Adipocyte (in vitro differentiated cells): ENCODE measurements at regions not wholly inside any gene's neighbourhood (a gene's known extent, or its start where the extent isn't known, plus 50 kb on each side); places are given as distances from the start of the nearest gene placed in this dataset.
A peak's percentile ranks its signal among the peaks of the same experiment; 100 is the strongest.
"Not testable (repeated sequence)": the region's sequence is repeated elsewhere in the genome, so short reads cannot be mapped to it uniquely, and the experiment has no call there.

ENCODE experiments used
- DNase-seq: peaks from one replicate; pipeline ENCODE4 v3.0.0-alpha.2; 2015; ENCODE audit warnings: low read depth
- H3K27me3 ChIP-seq: replicated peaks from 2 replicates; pipeline ENCODE4 v1.7.0; 2013; ENCODE audit warnings: mild to moderate bottlenecking, low read length, moderate library complexity; ENCODE audit not compliant: control insufficient read depth, insufficient read depth
- H3K36me3 ChIP-seq: 2 replicates; pipeline ENCODE4 v1.7.0; 2013; ENCODE audit warnings: low read length, mild to moderate bottlenecking, moderate library complexity; ENCODE audit not compliant: control insufficient read depth, insufficient read depth, severe bottlenecking
- H3K4me1 ChIP-seq: 2 replicates; pipeline ENCODE4 v1.7.0; 2013; ENCODE audit warnings: mild to moderate bottlenecking, low read length, moderate library complexity; ENCODE audit not compliant: control insufficient read depth, insufficient read depth
- H3K4me3 ChIP-seq: 2 replicates; pipeline ENCODE4 v1.7.0; 2013; ENCODE audit warnings: mild to moderate bottlenecking, low read length, moderate library complexity
- H3K9ac ChIP-seq: 2 replicates; pipeline ENCODE4 v1.7.0; 2013; ENCODE audit warnings: mild to moderate bottlenecking, low read length, moderate library complexity
- H3K9me3 ChIP-seq: 2 replicates; pipeline ENCODE4 v1.7.0; 2013; ENCODE audit warnings: mild to moderate bottlenecking, low read length, moderate library complexity; ENCODE audit not compliant: control insufficient read depth

DNA sequence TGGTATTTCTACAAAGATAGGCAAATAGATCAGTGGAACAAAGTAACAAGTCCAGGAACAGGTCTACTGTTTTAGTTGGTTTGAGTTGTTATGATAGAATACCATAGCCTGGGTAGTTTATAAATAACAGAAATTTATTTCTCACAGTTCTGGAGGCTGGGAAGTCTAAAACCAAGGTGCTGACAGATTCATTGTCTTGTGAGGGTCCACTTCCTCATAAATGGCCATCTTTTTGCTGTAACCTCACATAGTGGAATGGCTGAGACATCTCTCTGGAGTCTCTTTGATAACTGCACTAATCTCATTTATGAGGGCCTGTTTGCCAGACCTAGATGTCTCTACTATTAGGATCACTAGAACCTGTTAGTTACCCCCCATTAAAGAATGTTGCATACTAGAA, 152.3 kb upstream of the MYRIP start:
- H3K27me3 ChIP-seq = no peaks in the 10 kb centered on the region
- H3K9ac ChIP-seq = no peak overlapping the region
- H3K36me3 ChIP-seq = no peaks in the 10 kb centered on the region
- DNase-seq = no peak
- H3K9me3 ChIP-seq = no peaks in the 10 kb centered on the region
- no peak overlapping the region for H3K4me3 ChIP-seq
- H3K4me1 ChIP-seq = no peaks in the 10 kb centered on the region

DNA sequence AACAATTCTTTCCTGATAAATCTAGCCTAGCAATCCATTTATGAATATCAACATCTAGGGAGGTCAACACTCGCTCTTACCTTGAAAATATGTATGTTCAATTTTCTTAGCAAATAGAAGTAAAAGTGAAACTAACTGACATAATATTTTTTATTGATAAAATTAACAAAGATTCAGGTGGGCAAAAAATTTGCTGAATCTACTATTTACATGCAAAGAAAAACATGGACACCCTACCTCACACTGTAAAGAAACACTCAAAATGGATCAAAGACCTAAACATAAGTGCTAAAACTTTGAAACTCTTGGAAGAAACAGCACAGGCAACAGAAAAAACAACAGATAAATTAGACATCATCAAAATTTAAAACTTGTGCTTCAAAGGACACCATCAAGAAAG, 151.6 kb upstream of the MYRIP start:
- no peaks in the 10 kb centered on the region for H3K4me1 ChIP-seq
- H3K27me3 ChIP-seq = no peaks in the 10 kb centered on the region
- DNase-seq = no peak
- H3K4me3 ChIP-seq = no peak overlapping the region
- H3K9ac ChIP-seq = no peak overlapping the region
- H3K9me3 ChIP-seq = no peaks in the 10 kb centered on the region
- no peaks in the 10 kb centered on the region for H3K36me3 ChIP-seq

DNA sequence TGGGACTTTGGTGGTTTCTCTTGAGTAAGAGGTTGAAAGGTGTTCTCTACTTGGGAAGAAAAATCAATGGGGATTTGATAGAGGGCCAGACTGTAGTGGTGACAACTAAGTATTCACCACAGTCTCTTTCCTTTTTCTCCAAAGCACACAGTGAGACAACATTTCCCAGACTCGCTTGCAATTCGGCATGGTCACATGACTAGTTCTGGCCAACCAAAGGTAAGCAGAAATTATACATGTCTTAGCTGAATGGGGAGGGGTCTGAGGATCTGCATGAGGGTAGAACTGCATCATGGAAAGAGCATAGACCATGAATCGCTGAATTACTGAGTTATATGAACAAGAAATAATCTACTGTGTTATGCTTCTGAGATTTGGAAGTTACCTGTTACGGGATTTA, 144.5 kb upstream of the MYRIP start:
- no peaks in the 10 kb centered on the region for H3K4me1 ChIP-seq
- H3K4me3 ChIP-seq = no peak overlapping the region
- H3K36me3 ChIP-seq = no peaks in the 10 kb centered on the region
- H3K9me3 ChIP-seq = no peaks in the 10 kb centered on the region
- H3K9ac ChIP-seq = no peak overlapping the region
- no peak for DNase-seq
- H3K27me3 ChIP-seq = no peaks in the 10 kb centered on the region

DNA sequence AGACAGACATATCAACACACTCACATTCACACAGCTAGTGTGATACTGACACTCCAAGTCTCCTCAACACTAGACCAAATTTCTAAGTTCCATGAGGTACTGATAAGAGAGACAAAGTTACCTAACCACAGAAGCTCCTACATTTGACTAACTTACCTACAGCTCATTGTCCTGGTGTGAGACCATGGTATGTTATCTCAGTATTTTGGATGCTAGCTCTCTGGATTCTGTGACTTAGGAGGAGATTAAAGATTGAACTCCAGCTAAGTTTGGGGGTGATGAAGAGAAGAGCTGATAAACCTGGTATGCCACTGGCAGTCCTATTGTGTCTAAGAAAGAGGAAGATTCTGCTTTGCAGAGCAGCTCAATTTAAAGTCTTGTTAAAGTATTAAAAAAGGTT, 144.0 kb upstream of the MYRIP start:
- Histone ChIP-seq H3K4me3 (no peak overlapping the region), H3K4me1 (no peaks in the 10 kb centered on the region), H3K36me3 (no peaks in the 10 kb centered on the region), H3K27me3 (no peaks in the 10 kb centered on the region), H3K9me3 (no peaks in the 10 kb centered on the region), H3K9ac (no peak overlapping the region)
- DNase-seq = no peak

DNA sequence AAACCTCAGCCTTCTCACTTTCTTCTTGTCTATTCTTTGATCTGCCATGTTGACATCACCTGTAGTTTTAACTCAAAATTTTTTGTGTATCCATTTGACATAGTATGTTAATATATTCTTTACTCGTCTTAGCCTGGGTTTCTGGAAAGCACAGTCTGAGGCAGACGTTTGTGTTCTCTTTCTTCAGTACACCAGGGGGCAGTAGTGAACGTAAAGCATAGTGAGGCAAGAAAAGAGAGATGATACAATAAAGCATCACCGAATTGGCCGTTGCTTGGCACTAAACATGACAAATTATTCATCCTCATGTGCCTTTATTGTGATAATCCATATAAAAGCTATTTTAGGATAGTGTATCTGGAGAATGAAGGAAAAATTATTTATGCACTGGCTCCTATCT, 141.0 kb upstream of the MYRIP start:
- no peak overlapping the region for H3K4me3 ChIP-seq
- DNase-seq = peak; percentile 81
- H3K9ac ChIP-seq = no peak overlapping the region

DNA sequence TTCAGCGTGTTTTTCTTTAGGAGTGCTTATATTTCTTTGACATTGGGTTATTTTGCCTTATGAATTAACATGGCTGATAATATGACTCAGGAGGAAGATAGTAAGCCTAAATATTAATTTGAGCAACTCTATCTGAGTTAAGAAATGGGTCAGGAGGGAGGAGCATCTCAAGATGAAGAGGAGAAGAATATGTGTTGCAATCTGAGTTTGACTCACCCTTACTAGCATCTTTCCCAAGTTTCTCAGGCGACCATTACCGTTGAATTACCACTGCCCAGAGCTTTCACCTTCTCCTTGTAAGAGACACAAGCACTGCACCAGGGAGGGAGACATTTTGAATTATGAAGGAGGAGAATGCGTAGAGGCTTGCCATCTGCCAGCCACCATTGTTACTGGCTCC, 138.3 kb upstream of the MYRIP start:
- peak; percentile 57 for DNase-seq
- Histone ChIP-seq H3K4me1 (no peaks in the 10 kb centered on the region), H3K9me3 (no peaks in the 10 kb centered on the region), H3K36me3 (no peaks in the 10 kb centered on the region), H3K9ac (no peak overlapping the region), H3K4me3 (no peak overlapping the region), H3K27me3 (no peaks in the 10 kb centered on the region)

More for the DNA sequence above, 141.0 kb upstream of the MYRIP start:
- H3K4me1 ChIP-seq = no peaks in the 10 kb centered on the region
- no peaks in the 10 kb centered on the region for H3K27me3 ChIP-seq
- no peaks in the 10 kb centered on the region for H3K9me3 ChIP-seq
- H3K36me3 ChIP-seq = no peaks in the 10 kb centered on the region

DNA sequence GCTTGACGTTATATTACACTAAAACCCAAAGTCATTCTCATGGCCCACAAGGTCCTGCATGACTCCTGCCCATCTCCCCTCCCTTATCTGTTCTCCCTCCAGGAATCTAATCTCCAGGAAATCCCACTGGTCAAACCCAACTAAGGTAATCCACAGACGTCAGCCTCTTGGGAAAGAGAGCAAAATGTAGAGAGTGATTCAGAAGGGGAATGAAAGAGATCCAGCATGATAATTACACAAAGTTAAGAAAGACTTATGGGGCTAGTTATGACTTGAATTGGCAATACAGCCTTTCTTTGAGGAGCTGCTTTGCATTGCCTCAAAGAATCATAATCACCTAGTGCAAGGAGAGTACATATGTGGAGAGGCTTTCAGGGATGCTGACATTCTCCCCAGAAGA, 137.8 kb upstream of the MYRIP start:
- Histone ChIP-seq H3K27me3 (no peaks in the 10 kb centered on the region), H3K4me1 (no peaks in the 10 kb centered on the region), H3K9ac (no peak overlapping the region), H3K36me3 (no peaks in the 10 kb centered on the region), H3K4me3 (no peak overlapping the region), H3K9me3 (no peaks in the 10 kb centered on the region)
- no peak for DNase-seq

DNA sequence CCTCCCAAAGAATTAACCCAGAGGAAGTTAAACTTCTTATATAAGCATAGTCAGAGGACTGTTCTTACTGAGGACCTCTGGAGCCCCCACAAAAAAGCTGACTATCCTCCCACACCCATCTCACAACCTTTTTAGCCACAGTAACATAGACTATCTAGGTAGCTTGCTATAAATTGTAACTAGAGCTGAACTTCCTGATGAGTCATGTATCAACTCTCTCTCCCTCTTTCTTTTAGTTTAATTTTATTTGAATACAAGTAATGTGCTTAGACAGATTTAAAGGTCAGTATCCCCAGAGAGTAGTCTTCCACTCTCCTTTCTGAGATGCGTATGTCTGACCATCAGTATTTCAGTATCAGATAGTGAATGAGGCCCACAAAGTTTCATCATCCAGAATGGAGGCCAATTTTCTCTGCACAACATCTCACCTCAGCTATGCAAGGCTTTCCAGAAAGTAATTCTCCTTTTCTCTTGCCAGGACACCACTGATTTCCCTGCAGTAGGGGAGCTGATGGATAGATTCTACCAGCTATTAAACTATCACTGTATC, 104.0 kb upstream of the MYRIP start:
- Histone ChIP-seq H3K4me3 (no peak overlapping the region), H3K9ac (no peak overlapping the region), H3K4me1 (peaks cover 6% of the 10 kb centered on the region), H3K36me3 (no peaks in the 10 kb centered on the region), H3K9me3 (no peaks in the 10 kb centered on the region), H3K27me3 (no peaks in the 10 kb centered on the region)
- DNase-seq = peak; percentile 77

DNA sequence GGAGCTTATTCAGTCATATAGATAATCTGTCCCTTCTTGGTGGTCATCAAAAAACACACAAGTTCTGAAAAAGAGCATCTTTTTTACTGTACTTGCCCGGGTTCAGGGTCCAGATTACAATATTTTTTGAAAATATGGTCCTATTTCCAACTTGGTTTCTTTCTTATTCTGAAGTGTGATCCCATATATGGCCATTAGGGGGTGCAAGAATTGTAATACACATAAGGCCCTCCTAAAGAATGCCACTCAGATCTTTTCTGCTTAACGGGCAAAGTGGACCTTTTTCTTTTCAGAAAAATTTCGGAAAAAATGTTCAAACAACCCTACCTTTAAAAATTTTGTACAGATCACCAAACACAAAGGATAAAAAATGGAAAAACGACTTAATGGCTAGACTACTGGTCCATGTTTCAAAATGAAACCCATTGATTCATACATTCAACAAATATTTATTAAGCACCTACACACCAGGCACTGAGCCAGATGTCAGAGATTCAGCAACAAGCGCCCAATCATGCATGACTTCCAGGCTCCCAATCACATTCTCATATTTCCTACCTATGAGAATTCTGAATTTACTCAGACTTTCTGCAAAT, 102.0 kb upstream of the MYRIP start:
- H3K27me3 ChIP-seq = no peaks in the 10 kb centered on the region
- DNase-seq = peak; percentile 80
- H3K4me3 ChIP-seq = no peak overlapping the region
- no peak overlapping the region for H3K9ac ChIP-seq
- H3K36me3 ChIP-seq = no peaks in the 10 kb centered on the region
- H3K4me1 ChIP-seq = peaks cover 6% of the 10 kb centered on the region
- H3K9me3 ChIP-seq = no peaks in the 10 kb centered on the region

DNA sequence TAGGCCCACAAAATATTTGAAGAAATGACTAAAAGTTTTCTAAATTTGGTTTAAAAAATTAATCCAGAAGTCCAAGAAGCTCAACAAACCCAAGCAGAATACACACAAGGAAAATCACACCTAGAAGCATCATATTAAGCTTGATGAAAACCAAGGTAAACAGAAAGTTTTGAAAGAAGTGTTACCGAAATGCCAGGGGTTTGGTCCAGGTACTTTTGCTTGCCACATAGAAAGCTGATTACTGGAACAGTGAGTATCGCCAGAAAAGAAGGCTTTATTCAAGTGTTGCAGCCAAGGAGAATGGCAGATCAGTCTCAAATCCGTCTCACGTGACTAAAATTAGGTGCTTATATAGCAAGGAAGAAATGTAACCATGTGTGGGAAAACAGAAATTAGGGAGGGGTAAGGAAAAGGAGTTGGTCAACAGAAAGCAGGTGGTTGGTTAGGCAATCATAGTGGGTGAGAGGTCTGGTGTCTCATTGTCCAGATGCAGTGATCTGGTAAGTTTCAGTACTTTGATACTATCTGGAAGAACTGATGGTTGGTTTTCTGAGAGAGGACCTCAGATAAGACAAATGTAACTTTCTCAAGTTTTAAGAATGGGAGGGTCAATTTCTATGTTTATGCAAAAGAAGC, 96.9 kb upstream of the MYRIP start:
- Histone ChIP-seq H3K27me3 (no peaks in the 10 kb centered on the region), H3K9ac (no peak overlapping the region), H3K36me3 (no peaks in the 10 kb centered on the region), H3K9me3 (no peaks in the 10 kb centered on the region), H3K4me1 (no peaks in the 10 kb centered on the region), H3K4me3 (no peak overlapping the region)
- no peak for DNase-seq

DNA sequence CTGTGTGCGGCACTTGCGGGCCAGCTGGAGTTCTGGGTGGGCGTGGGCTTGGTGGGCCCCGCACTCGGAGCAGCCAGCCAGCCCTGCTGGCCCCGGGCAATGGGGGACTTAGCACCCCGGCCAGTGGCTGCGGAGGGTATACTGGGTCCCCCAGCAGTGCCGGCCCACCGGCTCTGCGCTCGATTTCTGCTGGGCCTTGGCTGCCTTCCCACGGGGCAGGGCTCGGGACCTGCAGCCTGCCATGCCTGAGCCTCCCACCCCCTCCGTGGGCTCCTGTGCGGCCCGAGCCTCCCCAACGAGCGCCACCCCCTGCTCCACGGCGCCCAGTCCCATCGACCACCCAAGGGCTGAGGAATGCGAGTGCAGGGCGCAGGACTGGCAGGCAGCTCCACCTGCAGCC, 96.1 kb upstream of the MYRIP start:
- not testable (repeated sequence) for H3K9ac ChIP-seq, H3K27me3 ChIP-seq, H3K4me1 ChIP-seq, H3K9me3 ChIP-seq, H3K36me3 ChIP-seq, DNase-seq, H3K4me3 ChIP-seq

DNA sequence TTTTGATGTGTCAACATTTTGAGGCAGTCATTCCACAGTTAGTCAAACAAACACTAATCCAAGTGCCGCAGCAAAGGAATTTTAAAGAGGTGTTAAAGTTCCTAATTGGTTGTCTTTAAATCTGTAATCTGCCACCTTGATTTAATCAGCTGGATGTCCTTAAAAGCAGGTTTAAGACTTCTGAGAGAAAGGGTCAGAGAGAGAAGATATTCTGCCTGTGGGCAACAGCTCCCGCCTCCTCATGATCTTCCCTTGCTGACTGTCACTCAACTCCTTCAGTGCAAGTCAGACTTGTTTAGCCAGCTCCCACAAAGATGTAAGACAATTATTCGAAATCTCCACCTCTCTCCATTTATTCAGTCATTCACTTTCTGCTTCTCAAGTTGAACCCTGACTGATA, 92.6 kb upstream of the MYRIP start:
- Histone ChIP-seq H3K36me3 (no peaks in the 10 kb centered on the region), H3K9ac (no peak overlapping the region), H3K27me3 (no peaks in the 10 kb centered on the region), H3K4me3 (no peak overlapping the region), H3K4me1 (peaks cover 8% of the 10 kb centered on the region), H3K9me3 (no peaks in the 10 kb centered on the region)
- DNase-seq = no peak
